ENCODE measurements at regions not wholly inside any gene's neighbourhood (a gene's known extent, or its start where the extent isn't known, plus 50 kb on each side); places are given as distances from the start of the nearest gene placed in this dataset.

DNA sequence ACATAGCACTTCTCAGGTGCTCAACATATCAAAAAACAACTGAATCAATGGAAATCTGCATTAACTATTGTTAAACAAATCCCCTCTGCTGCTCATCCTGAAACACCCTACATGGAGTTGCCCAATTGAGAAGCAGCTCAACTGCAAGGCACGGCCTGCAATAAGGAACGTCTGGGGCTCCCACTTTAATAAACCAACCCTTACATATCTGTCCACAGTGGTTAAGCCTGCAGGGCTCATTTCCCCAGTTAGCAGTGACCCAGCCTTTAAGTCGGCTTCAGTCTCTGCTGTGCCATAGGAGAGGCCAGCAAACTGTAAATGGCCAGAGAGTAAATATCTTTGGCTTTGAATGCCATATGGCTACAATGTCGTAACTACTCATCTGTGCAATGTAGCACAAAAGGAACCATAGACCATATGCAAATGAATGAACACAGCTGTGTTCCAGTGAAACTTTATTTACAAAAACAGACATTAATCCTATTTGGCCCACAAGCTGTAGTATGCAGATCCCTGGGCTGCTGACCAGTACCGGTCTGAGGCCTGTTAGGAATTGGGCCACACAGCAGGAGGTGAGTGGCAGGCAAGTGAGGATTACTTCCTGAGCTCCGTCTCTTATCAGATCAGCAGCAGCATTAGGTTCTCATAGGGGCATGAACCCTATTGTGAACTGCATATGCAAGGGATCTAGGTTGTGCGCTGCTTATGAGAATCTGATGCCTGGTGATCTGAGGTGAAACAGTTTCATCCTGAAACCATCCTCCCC is 522.7 kb upstream of the CDH4 start:
- DNase-seq: no peak

GRCh38 chr20:60732322-60732721 is 519.7 kb upstream of the CDH4 start:
- no peak for DNase-seq

DNA sequence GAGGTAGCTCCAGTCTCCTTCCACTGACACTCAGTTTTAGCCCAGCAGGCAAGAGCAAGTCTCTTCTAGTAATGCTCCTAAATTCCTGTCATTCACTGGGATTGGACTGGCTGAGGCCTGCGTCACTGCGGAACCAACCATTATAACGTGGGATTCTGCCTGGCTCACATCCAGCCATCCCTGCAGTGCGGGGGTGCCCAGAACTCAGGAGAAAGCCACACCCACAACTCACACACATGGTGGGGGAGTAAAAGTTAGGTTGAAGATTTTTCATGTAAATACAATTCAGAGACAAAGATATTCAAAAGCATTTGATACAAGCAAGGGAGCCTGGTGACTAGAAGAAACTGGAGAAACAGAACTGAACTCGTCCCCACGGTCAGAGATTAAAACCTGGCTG is 504.0 kb upstream of the CDH4 start:
- DNase-seq: no peak

DNA sequence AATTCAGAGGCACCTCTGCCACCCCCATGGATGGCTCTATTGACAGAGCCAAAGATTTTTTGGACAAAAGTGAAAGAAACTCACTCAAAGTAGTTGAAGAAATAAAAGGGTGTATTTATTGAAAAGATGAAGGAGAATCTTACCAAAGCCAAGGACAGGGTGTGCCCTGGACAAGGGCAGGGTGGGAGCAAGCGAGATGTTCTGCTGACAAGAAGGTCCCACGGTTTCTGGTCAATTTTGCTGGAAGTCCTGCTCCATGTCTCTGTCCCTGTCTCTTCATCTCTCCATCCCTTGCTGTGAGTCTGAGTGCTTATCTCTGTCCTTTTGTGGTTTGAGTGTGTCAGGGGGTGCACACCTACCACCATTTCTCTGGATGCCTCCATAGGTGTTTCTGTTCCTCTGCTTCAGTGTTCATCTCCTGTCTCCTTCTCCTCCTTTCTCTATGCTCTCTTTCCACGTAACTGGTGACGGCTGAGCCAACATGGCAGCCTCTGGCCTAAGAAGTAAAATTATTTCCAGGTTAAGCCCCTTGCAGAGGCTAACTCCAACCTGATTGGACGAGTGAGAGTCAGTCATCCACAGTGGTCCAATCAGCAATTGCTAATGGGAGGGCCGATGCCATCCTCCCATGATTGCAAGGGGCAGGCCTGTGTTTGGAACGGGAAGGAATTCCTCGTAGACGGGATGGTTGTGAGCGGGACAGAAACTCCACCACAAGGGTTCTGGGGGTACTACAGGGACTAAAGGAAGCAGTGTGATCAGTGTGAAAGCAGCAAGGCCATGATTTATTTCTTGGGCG is 502.1 kb upstream of the CDH4 start:
- DNase-seq: no peak

DNA sequence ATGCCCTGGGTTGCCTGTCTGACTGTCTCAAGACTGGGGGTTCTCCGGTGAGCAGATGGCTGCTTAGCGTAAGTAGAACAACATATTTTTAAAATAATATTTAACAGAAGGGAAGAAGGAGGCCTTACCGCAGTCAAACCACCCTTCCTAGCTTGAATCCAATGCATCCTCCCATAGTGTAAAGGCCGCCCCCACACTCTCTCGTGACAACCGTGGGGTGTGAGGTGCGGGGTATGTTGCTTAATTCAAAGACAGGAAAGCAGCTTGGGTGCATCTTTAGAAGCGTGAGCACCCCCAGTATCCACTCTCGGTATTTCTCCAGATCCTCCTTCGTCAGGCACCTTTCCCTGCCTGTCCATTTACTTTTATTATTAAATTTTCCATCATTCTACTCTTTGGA is 501.2 kb upstream of the CDH4 start:
- DNase-seq: no peak

DNA sequence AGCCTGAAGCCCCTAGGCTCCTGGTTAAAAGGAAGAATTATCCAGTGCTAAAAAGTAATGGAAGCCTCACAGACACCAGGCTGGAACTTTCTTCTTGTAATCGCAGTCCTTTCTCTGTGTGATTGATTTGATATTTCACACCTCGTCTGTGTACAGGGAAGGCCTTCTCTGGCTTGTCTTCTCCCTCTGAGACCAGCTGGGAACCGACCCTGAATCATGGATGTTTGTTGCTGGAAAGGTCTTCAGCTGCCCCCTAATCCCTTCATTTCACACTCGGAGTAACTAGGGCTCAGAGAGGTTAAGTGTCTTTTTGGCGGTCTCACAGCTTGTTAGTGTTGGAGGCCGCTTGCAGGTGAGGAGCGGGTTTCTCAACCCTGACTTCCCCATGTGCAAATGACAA is 500.2 kb upstream of the CDH4 start:
- DNase-seq: no peak

GRCh38 chr20:60752741-60753420 is 499.2 kb upstream of the CDH4 start:
- DNase-seq: no peak

GRCh38 chr20:60754856-60755255 is 497.2 kb upstream of the CDH4 start:
- no peak for DNase-seq

DNA sequence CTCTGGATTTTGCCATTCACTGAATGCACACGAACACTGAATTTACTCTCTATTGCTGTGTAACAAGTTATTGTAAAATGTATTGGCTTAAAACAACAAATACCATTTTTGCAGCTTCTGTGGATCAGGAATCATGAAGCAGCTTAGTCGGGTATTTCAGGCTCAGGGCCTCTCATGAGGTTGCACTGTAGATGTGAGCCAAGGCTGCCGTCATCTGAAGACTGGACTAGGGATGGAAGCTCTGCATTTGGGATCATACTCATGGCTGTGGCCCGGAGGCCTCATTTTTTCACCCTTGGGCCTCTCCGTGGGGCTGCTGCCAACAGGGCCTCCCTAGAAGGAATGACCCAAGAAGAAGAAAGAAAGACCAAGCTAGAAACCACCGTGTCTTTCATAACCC is 492.4 kb upstream of the CDH4 start:
- no peak for DNase-seq

DNA sequence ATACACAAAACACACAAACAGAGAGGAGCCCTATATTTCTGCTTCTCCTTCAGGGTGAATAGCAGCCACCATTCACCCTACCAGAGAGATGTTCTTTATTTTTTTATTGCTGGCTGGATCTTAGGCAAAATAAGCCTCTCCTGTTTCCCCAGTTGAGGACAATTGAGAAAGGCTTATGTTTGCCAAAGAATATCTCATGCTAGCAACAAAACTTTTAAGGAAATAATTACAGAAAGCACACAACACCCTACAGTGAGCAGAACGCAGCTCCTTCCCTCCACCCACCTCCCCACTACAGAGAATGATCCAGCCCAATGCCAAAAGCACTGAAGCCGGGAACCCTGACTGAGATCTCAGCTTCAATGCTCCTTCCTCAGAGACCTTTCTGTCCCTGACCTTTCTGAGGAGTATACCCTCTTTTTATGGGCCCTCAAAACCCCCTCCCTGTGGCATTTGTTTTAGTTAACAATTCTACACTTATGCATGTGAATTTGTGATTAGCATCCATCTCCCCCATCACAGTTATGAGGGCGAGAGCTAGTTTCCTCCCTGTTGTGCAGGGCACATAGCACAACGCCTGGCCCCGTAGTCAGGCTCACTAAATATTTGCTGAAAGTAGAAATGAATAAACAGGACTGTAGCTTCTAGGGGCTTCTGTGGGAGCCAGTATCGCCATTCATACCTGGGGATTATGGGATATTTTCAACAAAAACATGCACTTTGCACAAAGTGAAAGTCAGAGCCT is 491.6 kb upstream of the CDH4 start:
- DNase-seq: no peak

- no peak for DNase-seq
Measured at GRCh38 chr20:60761056-60761455, 491.0 kb upstream of the CDH4 start.

DNA sequence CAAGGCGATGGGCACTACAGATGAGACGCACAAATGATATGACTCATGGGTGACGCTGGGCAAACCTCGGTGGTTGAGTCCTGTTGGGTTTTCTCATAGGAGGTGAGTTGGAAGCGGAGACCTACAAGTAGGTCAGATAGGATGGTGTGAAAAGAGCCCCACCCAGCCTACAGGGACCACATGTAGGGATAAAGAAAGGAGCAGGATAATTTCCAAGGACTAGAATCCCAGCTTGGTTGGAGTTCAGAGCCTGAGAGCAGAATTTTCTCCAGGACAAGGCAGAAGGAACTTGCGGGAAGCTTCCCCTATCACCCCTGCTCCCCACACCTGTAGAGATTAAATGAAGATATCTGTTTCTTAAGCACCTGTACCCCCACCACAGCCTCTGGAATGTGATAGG is 489.7 kb upstream of the CDH4 start:
- no peak for DNase-seq

GRCh38 chr20:60764328-60764727 is 487.7 kb upstream of the CDH4 start:
- DNase-seq: no peak

DNA sequence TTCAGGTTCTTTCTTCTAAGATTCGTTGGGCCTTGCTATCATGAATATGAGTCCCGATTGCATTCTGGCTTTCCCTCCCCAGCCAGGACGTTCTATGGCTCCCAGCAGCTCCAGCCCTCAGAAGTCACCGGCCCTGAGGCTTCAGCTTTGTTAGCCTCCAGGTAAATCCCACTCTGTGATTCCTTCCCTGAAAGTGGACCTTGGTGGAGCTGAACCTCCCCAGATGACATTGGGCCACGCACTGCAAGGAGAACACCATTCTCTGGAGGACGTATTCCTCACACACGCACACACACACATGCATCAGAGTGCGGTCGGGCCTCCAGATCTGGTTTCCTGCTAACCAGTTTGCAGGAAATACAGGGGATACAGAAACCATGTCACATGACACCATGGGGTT is 487.3 kb upstream of the CDH4 start:
- no peak for DNase-seq

DNA sequence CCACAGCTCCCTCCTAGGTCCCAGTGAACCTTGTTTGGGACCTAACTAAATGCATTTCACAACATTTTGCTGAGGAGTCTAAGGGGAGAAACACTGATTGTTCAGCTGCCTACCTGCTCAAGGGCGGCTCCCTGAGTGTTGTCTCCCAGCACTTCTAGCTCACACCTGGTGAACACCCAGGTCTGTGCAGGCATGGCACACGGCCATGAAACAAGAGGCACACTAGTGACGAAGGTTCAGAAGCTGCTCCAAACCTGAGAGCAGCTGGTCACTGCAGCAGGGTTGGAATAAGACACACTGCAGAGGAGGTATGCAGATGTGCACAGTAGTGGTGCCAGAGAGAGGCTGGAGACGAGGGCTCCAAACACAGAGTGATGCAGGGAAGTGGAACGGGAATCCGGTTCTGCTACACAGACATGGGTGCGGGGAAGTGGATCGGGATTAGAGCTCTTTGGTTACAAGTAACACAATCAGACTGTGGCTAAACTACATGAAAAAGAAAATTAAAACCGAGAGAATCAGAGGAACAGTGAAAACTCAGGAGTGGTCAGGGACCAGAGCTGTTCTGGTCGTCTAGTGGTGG is 486.1 kb upstream of the CDH4 start:
- no peak for DNase-seq

GRCh38 chr20:60768216-60768615 is 483.8 kb upstream of the CDH4 start:
- DNase-seq: no peak

- DNase-seq: no peak
Measured at GRCh38 chr20:60780388-60781025, 471.6 kb upstream of the CDH4 start.

DNA sequence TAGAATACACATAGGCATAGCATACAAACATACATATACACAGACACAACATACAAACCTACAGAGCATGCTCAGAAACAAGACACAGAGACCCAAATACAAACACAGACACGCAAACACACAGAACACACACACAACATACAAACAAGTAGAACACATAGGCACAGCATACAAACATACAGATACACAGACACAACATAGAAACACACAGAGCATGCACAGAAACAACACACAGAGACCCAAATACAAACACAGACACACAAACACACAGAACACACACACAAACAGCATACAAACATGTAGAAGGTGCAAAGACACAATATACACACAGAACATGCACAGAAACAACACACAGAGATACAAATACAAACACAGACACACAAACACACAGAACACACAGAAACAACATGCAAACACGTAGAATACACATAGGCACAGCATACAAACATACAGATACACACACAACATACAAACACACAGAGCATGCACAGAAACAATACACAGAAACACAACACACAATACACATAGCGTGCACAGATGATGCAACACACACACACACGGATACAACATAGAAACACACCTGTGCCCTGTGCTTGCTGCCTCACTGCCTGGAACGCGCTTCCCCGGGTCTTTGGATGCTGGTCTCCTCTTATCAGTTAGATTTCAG is 469.0 kb upstream of the CDH4 start:
- DNase-seq: no peak

GRCh38 chr20:60785301-60785700 is 466.8 kb upstream of the CDH4 start:
- DNase-seq: no peak

GRCh38 chr20:60785785-60786184 is 466.3 kb upstream of the CDH4 start:
- no peak for DNase-seq

- DNase-seq: no peak
Measured at GRCh38 chr20:60786686-60787217, 465.3 kb upstream of the CDH4 start.

Data from activated CD4-positive, alpha-beta T cell treated with anti-CD3 and anti-CD28 coated beads, Interleukin-2, amount 50 U/mL, for 16 hours (primary cell).